K562 (cell line): ENCODE measurements at regions not wholly inside any gene's neighbourhood (a gene's known extent, or its start where the extent isn't known, plus 50 kb on each side); places are given as distances from the start of the nearest gene placed in this dataset.

Experiments
- POLR2A ChIP-seq: fragments of 450-650 bp; conservative IDR thresholded peaks from 2 replicates; pipeline ENCODE4 v1.6.1; 2016
- SAFB2 ChIP-seq: fragments of 200-400 bp; formaldehyde crosslinking; IDR thresholded peaks from 2 replicates; pipeline ENCODE4 v1.6.1; 2018; ENCODE audit warnings: borderline replicate concordance, low read length, low read depth, moderate library complexity; ENCODE audit not compliant: severe bottlenecking
- ZNF316 ChIP-seq: fragments of 450-650 bp; IDR thresholded peaks from 2 replicates; pipeline ENCODE4 v1.6.1; 2016
- ZSCAN32 ChIP-seq: fragments of 450-650 bp; formaldehyde crosslinking; IDR thresholded peaks from 2 replicates; pipeline ENCODE4 v1.4.0; 2020; ENCODE audit warnings: mild to moderate bottlenecking, moderate library complexity

- TF ChIP-seq ZSCAN32 (CRISPR knock-in tag), result no peak
- TF ChIP-seq SAFB2, result no peak
- TF ChIP-seq ZNF316, result no peak
- TF ChIP-seq POLR2A, result no peak
Observed at GRCh38 chr16:85312174-85312573, 199.9 kb upstream of the CIBAR2 start.
